IMR-90 (cell line): ENCODE measurements at regions not wholly inside any gene's neighbourhood (a gene's known extent, or its start where the extent isn't known, plus 50 kb on each side); places are given as distances from the start of the nearest gene placed in this dataset.

Experiments
- CHD1 ChIP-seq: IDR thresholded peaks from 2 replicates; pipeline ENCODE4 v1.6.1; 2012; ENCODE audit warnings: low read depth, low read length, improper control_type of control experiment
- CTCF ChIP-seq: conservative IDR thresholded peaks from 2 replicates; pipeline ENCODE4 v1.5.1; 2012; ENCODE audit warnings: mild to moderate bottlenecking, low read depth, low read length, improper control_type of control experiment
- ELK1 ChIP-seq: fragments of 150-350 bp; IDR thresholded peaks from 2 replicates; pipeline ENCODE4 v1.6.1; 2016; ENCODE audit warnings: low read depth, mild to moderate bottlenecking, low read length, moderate library complexity, borderline replicate concordance
- POLR2A ChIP-seq: IDR thresholded peaks from 2 replicates; pipeline ENCODE4 v1.6.1; 2012; ENCODE audit warnings: mild to moderate bottlenecking, low read depth, low read length

- TF ChIP-seq POLR2A, result no peak
- TF ChIP-seq ELK1, result no peak
- TF ChIP-seq CTCF, result no peak
- TF ChIP-seq CHD1, result no peak
Observed at GRCh38 chr6:20312606-20313005, 89.1 kb upstream of the E2F3 start.
